Mammary epithelial cell (primary cell): ENCODE measurements at regions not wholly inside any gene's neighbourhood (a gene's known extent, or its start where the extent isn't known, plus 50 kb on each side); places are given as distances from the start of the nearest gene placed in this dataset.

Source experiments
- CTCF ChIP-seq, 2 donors: IDR thresholded peaks in 1 of 2; conservative IDR thresholded peaks in 1 of 2; 2 replicates each; pipeline ENCODE4 v1.5.1; 2011 to 2012; ENCODE audit warnings: inconsistent platforms in 2 of 2, low read length in 2 of 2, mild to moderate bottlenecking in 2 of 2, control low read depth in 1 of 2, low read depth in 1 of 2; ENCODE audit not compliant: insufficient read depth in 1 of 2; ENCODE audit errors: extremely low read depth in 1 of 2
- EZH2 ChIP-seq: IDR thresholded peaks from 2 replicates; pipeline ENCODE4 v1.6.1; 2012; ENCODE audit warnings: low read length, inconsistent platforms, borderline replicate concordance

- TF ChIP-seq CTCF (conservative IDR thresholded peaks at IDR 0.05 in 1 of 2, IDR thresholded peaks at IDR 0.05 in 1 of 2; ENCODE audit: extremely low read depth in 1 of 2, insufficient read depth in 1 of 2, low read depth in 1 of 2, low read length in 2 of 2): no peak
- TF ChIP-seq EZH2: no peak
These were observed 218.4 kb upstream of the TRIB2 start for GRCh38 chr2:12498286-12498685.
